CD4-positive, CD25-positive, alpha-beta regulatory T cell (primary cell): ENCODE measurements at regions not wholly inside any gene's neighbourhood (a gene's known extent, or its start where the extent isn't known, plus 50 kb on each side); places are given as distances from the start of the nearest gene placed in this dataset.
A peak's percentile ranks its signal among the peaks of the same experiment; 100 is the strongest.
"Not testable (repeated sequence)": the region's sequence is repeated elsewhere in the genome, so short reads cannot be mapped to it uniquely, and the experiment has no call there.

Source experiments
- ATAC-seq, 2 donors: fragments of 150-1000 bp; cut with Tn5 transposase; one replicate each; pipeline ENCODE4 v1.10.0; 2021; ENCODE audit warnings: low read depth in 2 of 2, moderate number of reproducible peaks in 2 of 2, moderate library complexity in 1 of 2
- DNase-seq, 3 donors: peaks; one replicate each; pipeline versions ENCODE4 v3.0.0 to v3.0.0-alpha.2; 2012 to 2022; ENCODE audit warnings: mixed read lengths in 1 of 3
- H3K27ac ChIP-seq: one replicate; pipeline ENCODE4 v1.7.0; 2013; ENCODE audit warnings: mild to moderate bottlenecking, low read length; ENCODE audit not compliant: insufficient read depth, poor library complexity, severe bottlenecking
- H3K27me3 ChIP-seq: one replicate; pipeline ENCODE4 v1.7.0; 2013; ENCODE audit warnings: low read length; ENCODE audit not compliant: control insufficient read depth, insufficient read depth
- H3K36me3 ChIP-seq: one replicate; pipeline ENCODE4 v1.7.0; 2013; ENCODE audit warnings: mild to moderate bottlenecking, low read length, moderate library complexity; ENCODE audit not compliant: control insufficient read depth, insufficient read depth
- H3K4me1 ChIP-seq: 2 replicates; pipeline ENCODE4 v1.7.0; 2013; ENCODE audit warnings: mild to moderate bottlenecking, low read length; ENCODE audit not compliant: insufficient read depth, control insufficient read depth, poor library complexity, severe bottlenecking
- H3K4me3 ChIP-seq: one replicate; pipeline ENCODE4 v1.7.0; 2013; ENCODE audit warnings: low read depth, mild to moderate bottlenecking, low read length, moderate library complexity
- H3K9me3 ChIP-seq, 2 experiments: 1 replicate in 1 of 2; 2 replicates in 1 of 2; pipeline ENCODE4 v1.7.0; 2013; ENCODE audit warnings: low read length in 2 of 2, mild to moderate bottlenecking in 1 of 2, moderate library complexity in 1 of 2; ENCODE audit not compliant: control insufficient read depth in 2 of 2
- H3K27ac Mint-ChIP-seq, 3 donors: one replicate each; pipeline ENCODE4 v1.8.0; 2020 to 2022; ENCODE audit warnings: mild to moderate bottlenecking in 3 of 3, mixed read lengths in 3 of 3, moderate library complexity in 2 of 3
- H3K27me3 Mint-ChIP-seq: one replicate; pipeline ENCODE4 v1.8.0; 2022; ENCODE audit warnings: mild to moderate bottlenecking, mixed read lengths
- H3K36me3 Mint-ChIP-seq: one replicate; pipeline ENCODE4 v1.8.0; 2020; ENCODE audit warnings: mixed read lengths
- H3K4me1 Mint-ChIP-seq, 4 donors: one replicate each; pipeline ENCODE4 v1.8.0; 2020 to 2022; ENCODE audit warnings: mixed read lengths in 4 of 4, mild to moderate bottlenecking in 1 of 4
- H3K4me3 Mint-ChIP-seq, 4 donors: one replicate each; pipeline ENCODE4 v1.8.0; 2020 to 2022; ENCODE audit warnings: mild to moderate bottlenecking in 4 of 4, mixed read lengths in 4 of 4, moderate library complexity in 3 of 4
- H3K9me3 Mint-ChIP-seq, 7 donors: one replicate each; pipeline ENCODE4 v1.8.0; 2020 to 2022; ENCODE audit warnings: mixed read lengths in 7 of 7, mild to moderate bottlenecking in 3 of 7, moderate library complexity in 2 of 7

DNA sequence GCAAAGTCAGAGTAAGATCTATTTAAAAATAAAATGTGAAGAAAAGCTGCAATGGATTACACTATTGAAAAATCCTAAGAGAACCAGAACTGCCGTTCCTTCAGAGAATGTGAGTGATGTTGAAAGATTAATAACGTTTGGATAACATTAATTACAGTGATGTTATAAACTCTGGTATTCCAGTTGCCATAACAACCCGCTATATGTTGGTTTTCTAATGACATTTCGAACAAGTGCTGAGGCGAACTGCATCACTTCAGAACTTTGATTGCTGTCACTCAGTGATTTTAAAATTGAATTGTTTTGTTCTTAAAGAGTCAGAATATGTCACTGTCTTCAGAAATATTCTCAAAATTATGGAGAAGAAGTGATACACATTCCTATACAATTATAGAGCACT, 89.4 kb upstream of the KIF2A start:
- not testable (repeated sequence) for H3K27ac ChIP-seq, H3K4me1 ChIP-seq, H3K36me3 ChIP-seq, DNase-seq, H3K4me3 Mint-ChIP-seq, H3K36me3 Mint-ChIP-seq, ATAC-seq, H3K4me1 Mint-ChIP-seq, H3K9me3 ChIP-seq, H3K4me3 ChIP-seq, H3K27ac Mint-ChIP-seq, H3K9me3 Mint-ChIP-seq
- peaks cover 31% of the 10 kb centered on the region for H3K27me3 Mint-ChIP-seq
- H3K27me3 ChIP-seq = peaks cover 10% of the 10 kb centered on the region

DNA sequence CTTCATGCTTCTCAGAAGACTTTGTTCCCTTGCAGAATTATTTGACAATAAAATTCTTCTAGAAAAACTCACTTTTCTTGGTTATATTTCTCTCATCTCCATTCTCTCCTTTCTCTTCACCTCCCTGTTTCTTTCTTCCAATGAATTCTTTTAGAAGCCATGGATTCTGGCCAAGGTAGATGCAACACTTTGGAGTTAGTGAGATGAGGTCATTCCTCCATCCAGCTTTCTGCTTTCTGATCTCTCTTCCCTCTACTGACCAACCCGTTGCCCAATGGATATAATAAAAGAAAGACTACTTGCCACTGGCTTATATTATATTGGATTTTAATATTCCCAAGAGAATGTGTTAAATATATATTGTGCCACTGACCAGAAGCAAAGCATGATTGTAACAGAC, 88.9 kb upstream of the KIF2A start:
- not testable (repeated sequence) for H3K27me3 ChIP-seq, H3K27ac Mint-ChIP-seq, H3K4me1 Mint-ChIP-seq, DNase-seq, H3K9me3 Mint-ChIP-seq, H3K4me1 ChIP-seq, H3K9me3 ChIP-seq, H3K36me3 ChIP-seq, H3K4me3 ChIP-seq, ATAC-seq, H3K4me3 Mint-ChIP-seq, H3K36me3 Mint-ChIP-seq, H3K27ac ChIP-seq
- H3K27me3 Mint-ChIP-seq = peaks cover 31% of the 10 kb centered on the region

DNA sequence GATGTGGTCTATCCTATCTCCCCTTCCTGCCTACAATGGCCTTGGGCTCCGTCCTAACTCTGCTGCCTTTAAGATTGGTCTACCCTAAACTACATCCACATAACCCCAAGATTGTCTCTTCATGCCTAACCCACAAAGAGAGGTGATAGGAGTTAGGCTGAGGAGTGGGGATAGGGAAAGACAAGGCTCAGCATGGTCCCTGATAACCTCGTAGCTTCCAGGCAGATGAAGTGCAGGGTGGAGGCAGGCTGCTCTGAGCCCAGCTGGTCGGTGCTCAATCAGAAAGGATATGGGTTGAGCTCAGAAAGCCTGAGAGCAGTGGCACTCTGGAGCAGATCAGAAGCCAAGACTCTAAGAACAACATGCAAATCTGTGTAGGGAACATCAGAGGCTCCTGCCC, 87.1 kb upstream of the KIF2A start:
- H3K4me1 ChIP-seq, H3K36me3 Mint-ChIP-seq, H3K4me1 Mint-ChIP-seq, H3K27ac ChIP-seq, ATAC-seq, H3K4me3 Mint-ChIP-seq, H3K9me3 ChIP-seq, H3K36me3 ChIP-seq, H3K27me3 ChIP-seq, H3K27ac Mint-ChIP-seq, DNase-seq, H3K9me3 Mint-ChIP-seq, H3K4me3 ChIP-seq: not testable (repeated sequence)
- peaks cover 24% of the 10 kb centered on the region for H3K27me3 Mint-ChIP-seq

DNA sequence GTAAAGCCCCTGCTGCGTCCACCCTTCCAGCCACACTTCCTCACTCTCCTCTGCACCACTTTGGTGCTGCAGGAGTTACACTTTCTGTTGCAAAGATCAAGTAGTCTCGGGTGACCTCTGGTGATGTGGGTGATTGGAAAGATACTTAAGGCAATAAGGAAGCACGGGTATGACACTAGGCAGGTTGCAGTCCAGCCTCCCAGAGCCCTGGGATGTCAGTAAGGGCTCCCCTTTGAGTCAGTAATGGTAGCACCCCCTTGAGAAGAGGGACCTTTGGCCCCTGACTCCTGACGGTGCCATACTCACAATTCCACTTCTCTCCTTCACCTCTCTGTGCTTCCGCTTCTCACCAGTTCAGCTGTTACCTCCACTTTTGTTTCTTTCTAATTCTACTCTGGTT, 84.1 kb upstream of the KIF2A start:
- not testable (repeated sequence) for H3K27ac Mint-ChIP-seq, DNase-seq, H3K9me3 ChIP-seq, H3K36me3 ChIP-seq, H3K27me3 ChIP-seq, H3K4me1 ChIP-seq, ATAC-seq, H3K36me3 Mint-ChIP-seq, H3K9me3 Mint-ChIP-seq, H3K4me3 ChIP-seq, H3K4me3 Mint-ChIP-seq, H3K27ac ChIP-seq
- peaks cover 20% of the 10 kb centered on the region for H3K27me3 Mint-ChIP-seq
- H3K4me1 Mint-ChIP-seq = peaks cover 7 to 18% (median 11%) of the 10 kb centered on the region in 4 donors

DNA sequence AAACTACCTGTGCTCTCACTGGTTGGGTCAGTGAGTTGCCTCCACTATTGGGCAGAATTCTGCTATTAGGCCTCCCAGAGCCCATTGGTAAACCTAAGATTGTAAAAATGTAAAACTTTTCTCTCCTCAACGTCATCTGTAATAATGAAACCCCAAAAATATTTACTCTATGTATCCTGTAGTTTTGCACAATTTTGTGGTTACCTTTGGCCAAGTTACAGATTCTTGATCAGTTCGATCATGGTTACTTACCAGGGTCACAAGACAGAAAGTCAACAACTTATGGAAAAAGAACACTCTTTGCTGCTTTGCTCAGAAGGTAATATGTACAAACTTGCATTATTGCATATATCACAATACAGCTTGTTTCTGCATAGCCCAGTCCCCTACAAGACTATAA, 83.7 kb upstream of the KIF2A start:
- H3K36me3 Mint-ChIP-seq, ATAC-seq, H3K36me3 ChIP-seq, H3K27me3 ChIP-seq, H3K4me1 ChIP-seq, H3K4me3 ChIP-seq, H3K4me3 Mint-ChIP-seq, H3K9me3 ChIP-seq, DNase-seq, H3K27ac Mint-ChIP-seq, H3K27ac ChIP-seq, H3K9me3 Mint-ChIP-seq: not testable (repeated sequence)
- Mint-ChIP-seq H3K4me1 (peaks cover 7 to 18% (median 11%) of the 10 kb centered on the region in 4 donors), H3K27me3 (peaks cover 16% of the 10 kb centered on the region)

DNA sequence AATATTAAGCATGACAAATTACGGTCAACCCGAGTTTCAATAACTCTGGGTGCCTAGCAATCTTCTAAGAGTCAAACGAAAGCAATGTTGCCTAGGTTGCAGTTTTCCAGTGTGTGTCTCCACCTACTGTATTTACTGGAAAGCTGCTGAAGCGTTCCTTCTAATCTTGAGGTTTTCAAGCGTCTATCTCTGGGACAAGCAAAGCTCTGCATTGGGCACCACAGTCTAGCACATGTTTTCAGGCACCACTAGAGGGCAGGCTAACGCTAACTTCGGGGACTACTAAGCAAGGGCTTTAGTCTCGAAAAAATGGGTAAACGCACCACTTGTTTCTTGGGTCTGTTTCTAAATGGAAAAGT, 82.7 kb upstream of the KIF2A start:
- Mint-ChIP-seq H3K4me3 (peak overlapping the region; percentile 57 to 90 (median 85)), H3K27me3 (peaks cover 11% of the 10 kb centered on the region), H3K4me1 (peaks cover 7 to 18% (median 11%) of the 10 kb centered on the region in 4 donors), H3K27ac (peak overlapping the region in 2 of 3 donors; percentile 78)
- not testable (repeated sequence) for H3K27ac ChIP-seq, H3K36me3 ChIP-seq, H3K9me3 ChIP-seq, H3K27me3 ChIP-seq, H3K4me1 ChIP-seq, H3K9me3 Mint-ChIP-seq, H3K4me3 ChIP-seq, H3K36me3 Mint-ChIP-seq
- peak in 2 of 3 donors; percentile 63 to 76 for DNase-seq
- ATAC-seq = peak; percentile 94 to 96

DNA sequence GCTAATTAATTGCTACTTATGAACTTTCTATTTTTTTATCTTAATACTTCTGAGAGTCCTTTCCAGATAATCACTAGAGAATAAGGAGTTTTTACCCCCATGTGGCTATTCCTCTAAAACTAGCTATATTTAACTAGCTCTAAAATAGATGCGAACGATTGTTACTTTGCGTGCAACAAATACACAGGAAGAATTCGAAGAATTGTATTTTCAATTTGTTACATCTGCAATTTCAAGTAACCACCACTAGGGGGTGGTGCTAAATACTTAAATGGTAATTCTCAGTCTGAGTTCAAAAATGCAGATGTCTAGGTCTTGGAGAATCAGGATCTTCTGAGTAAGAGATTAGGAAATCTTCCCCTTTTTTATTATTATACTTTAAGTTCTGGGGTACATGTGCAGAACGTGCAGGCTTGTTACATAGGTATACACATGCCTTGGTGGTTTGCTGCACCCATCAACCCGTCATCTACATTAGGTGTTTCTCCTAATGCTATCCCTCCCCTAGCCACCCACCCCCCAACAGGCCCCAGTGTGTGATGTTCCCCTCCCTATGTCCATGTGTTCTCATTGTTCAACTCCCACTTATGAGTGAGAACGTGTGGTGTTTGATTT, 80.9 kb upstream of the KIF2A start:
- H3K4me1 ChIP-seq, H3K36me3 Mint-ChIP-seq, H3K9me3 Mint-ChIP-seq, H3K27ac ChIP-seq, H3K36me3 ChIP-seq, H3K9me3 ChIP-seq, ATAC-seq, H3K27me3 ChIP-seq: not testable (repeated sequence)
- Mint-ChIP-seq H3K27me3 (peaks cover 18% of the 10 kb centered on the region), H3K4me3 (peak overlapping the region; percentile 45 to 90 (median 82)), H3K4me1 (peaks cover 7 to 18% (median 11%) of the 10 kb centered on the region in 4 donors), H3K27ac (peak overlapping the region; percentile 16 to 78 (median 22))
- H3K4me3 ChIP-seq = peak overlapping the region; percentile 45
- DNase-seq = peak in 2 of 3 donors; percentile 11 to 29

DNA sequence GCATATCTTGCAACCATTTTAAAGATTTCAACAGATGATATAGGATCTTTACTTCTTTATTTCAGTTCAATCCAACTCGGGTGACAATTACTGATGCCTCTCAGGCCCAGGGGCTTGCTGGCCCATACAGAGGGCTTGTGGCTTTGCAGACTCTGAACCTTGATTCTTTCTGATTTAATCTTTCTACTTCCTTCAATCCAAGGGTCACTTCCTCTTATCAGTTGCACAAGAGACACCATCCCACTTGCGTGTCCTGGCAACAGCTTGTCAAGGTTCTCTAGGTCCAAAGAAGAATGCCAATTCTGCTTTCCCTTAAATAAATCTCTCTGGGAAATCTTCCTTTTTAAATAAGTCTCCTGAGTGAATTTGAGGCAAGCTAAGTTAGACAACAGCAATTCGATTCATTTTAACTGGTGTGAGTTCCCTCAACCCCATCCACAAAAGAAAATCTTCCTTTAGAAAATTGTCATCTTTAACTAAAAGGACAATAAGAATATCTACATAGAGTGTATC, 75.1 kb upstream of the KIF2A start:
- H3K4me1 Mint-ChIP-seq, H3K27me3 ChIP-seq, H3K4me1 ChIP-seq, H3K4me3 Mint-ChIP-seq, H3K36me3 ChIP-seq, H3K27ac ChIP-seq, H3K4me3 ChIP-seq, ATAC-seq, DNase-seq, H3K9me3 Mint-ChIP-seq, H3K9me3 ChIP-seq, H3K36me3 Mint-ChIP-seq: not testable (repeated sequence)
- H3K27ac Mint-ChIP-seq = peak overlapping the region in 1 of 3 donors; percentile 23
- peaks cover 14% of the 10 kb centered on the region for H3K27me3 Mint-ChIP-seq
